GM18873 (cell line): ENCODE measurements at regions not wholly inside any gene's neighbourhood (a gene's known extent, or its start where the extent isn't known, plus 50 kb on each side); places are given as distances from the start of the nearest gene placed in this dataset.

Experiments
- ATAC-seq: cut with Tn5 transposase; IDR thresholded peaks from one replicate; pipeline ENCODE4 v1.9.1; 2021; ENCODE audit warnings: mild to moderate bottlenecking, moderate library complexity, moderate number of reproducible peaks; ENCODE audit not compliant: unreplicated experiment, low FRiP score

DNA sequence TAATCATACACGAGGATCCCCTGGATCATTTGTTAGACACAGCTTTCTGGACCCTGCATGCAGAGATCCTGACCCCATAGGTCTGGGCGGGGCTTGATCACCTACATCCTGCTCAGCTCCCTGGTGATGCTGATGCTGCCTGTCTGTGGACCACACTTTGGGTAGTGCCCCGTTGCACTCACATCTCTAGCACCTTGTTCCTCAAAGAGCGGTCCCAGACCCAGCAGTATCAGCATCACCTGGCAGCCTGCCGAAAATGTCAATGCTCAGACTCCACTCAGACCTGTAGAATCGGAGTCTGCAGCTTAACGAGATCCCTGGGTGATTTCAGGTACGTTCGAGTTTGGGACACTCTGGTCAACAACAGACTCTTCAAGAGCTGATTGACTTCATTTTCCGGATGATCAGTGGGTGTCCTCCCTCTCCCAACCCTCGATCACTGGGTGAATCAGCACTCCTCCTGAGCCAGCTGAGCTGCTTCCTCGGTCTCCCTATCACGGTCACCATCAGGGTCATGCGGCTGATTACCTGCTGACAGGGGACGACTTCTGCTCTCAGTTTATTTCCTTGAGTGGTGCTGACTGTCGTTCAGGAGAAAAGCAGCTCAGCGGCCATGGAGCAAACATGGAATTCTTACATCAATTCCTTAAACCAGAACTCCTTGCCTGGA lies 150.6 kb upstream of the RAB12 start:
- no peak for ATAC-seq

DNA sequence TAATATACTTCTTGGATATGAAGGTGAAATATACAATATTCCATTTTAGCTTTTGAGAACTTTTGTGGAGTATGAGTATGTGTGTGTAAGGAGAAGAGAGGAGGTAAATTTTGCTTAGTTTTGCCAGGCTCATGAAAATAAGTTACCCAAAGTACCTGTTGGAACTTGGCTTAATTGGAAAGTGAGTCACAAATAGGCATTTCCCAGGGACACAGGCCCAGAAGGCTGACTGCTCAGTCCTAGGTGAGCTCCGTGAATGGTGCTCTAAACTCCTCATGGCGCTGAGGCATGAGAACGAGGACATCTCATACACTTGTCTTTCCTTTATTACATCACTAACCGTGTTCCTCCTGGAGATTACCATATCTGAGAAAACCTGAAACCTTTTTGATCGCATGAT lies 148.5 kb upstream of the RAB12 start:
- no peak for ATAC-seq

DNA sequence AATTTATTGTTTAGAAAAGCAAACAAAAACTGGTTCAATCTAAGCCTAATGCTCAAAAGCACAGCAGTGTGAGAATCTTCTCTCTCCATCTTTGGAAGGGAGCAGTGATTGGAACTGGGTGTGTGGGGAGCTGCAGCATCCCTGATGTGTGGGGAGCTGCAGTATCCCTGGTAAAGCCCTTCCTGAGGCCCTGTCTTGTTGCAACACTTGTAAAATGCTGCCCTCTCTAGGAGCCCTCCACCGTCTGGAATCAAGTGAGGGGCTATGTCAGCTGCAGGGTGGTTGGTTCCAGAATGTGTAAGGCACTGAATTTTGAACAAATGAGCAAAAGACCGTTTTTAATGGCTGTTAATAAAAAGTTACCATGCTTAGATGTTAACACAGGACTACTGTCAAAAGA lies 147.7 kb upstream of the RAB12 start:
- no peak for ATAC-seq

DNA sequence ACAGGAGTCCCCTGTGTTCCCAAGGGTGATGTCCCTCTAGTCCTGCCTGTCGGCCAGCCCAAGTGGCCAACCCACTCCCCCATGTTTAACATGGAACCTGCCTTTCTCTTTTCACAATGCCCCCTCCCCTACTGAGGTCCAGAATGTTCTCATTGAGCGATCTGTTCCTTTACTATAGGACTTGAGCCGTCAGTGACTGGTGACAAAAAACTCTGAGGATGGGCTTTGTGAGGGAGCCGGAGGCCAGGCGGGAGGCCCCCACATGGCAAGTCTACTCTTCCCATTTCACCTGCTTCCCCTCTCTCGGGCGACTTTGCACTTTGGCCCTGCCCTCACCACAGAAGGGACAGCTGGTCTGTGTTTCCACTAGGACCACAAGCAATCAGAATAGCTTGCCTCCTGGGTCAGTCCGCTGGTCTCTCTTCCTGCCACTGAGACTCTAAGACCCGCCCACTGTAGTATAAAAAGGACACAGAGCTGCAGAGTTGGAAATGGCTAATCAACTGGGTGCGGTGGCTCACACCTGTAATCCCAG lies 146.5 kb upstream of the RAB12 start:
- ATAC-seq, result no peak

DNA sequence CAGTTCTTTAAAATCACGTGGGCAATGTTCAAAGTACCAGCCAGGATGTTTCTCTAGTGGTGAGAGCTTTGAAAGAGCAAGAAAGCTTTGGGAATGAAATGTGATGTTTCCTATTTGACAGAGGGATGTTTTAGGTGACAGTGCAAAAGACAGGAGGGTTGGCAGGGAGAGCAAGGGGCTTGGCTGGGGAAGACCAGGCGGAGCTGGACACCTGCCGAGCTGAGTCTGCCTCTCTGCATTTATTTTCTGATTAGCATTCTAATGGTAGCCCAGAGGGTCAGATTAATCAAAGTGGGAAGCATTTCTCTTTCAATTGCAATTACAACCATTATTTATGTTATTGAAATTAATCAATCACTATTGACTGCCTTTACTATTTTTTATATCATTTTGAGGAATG lies 145.4 kb upstream of the RAB12 start:
- no peak for ATAC-seq

DNA sequence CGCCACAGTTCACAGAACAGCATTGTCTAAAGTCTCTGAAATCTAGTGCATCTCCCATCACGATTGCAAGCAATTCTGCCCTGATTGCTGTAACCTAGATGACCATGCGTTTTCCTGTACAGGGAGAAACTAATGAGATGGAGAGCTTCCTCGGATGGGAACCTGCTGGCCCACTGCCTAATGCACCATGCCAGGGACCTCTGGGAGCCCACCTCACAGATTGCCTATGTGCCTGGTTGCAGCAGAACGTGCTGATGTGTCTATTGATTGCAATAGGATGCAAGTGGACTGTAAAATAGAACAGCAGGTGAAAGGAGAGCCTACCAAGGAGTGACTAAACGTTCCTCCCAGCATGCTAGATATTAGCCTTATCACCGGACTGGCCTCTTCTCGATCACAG lies 141.0 kb upstream of the RAB12 start:
- no peak for ATAC-seq

DNA sequence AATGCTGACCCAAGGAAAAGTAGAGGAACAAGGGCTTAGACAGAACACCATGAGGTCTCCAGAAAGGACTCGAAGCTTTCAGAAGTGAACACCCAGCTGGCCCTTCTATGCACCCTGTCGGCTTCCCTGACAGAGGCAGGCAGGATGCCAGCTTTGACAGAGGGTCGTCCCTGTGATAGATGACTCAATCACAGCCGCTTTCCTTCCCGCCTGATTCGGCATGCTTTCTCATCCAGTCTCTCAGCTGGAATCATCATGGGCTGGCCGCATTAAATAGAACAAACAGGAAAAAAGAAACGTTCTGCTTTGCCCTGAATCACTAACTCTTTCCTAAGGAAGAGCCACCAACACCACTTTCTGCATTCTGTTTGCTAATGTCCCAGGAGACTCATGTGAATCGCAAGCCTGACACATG lies 140.3 kb upstream of the RAB12 start:
- ATAC-seq, result no peak

DNA sequence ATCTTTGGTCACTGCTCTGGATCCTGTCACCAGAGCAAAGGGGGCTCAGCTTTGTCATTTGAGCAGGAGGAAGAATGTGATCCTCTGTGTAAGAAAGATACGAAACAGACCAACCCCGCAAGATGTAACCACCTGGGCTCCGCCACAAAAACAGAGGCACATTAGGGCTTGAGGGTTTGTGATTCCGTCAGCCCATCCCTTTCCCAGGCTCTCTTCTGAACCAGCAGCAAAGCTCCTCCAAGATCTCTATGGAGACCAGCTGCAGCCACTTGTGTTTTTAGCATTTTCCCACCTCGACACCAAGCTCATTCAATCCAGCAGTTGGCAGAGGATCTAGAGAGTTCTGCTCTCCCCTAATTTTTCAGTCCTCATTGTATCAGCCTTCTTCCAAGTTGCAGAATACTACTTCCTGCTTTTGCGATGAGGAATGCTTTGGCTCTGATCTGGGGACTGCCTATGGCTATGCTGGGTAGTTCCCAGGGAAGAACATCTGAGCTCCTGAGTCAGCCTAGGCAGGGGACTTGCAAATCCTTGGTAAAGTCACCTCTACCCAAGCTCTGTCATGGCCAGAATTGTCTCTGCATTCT lies 139.6 kb upstream of the RAB12 start:
- no peak for ATAC-seq

DNA sequence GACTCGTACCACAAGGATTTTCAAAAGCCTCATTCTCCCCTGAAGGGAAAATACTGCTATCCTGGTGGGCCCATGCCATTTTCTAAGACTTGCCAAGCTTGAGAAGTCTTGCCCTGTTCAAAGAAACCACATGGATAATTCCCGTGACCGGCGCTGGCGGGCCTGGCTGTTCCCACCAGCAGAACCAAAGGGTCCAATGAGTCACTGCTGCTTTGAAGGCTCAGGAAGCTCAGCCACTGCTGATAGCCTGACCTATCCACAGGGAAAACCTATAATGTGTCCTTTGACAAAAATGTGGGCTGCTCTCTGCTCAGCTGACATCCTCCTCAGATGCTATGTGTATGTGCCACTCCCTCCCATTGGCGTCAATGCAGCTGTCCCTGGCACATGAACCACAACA lies 137.9 kb upstream of the RAB12 start:
- ATAC-seq, result no peak

DNA sequence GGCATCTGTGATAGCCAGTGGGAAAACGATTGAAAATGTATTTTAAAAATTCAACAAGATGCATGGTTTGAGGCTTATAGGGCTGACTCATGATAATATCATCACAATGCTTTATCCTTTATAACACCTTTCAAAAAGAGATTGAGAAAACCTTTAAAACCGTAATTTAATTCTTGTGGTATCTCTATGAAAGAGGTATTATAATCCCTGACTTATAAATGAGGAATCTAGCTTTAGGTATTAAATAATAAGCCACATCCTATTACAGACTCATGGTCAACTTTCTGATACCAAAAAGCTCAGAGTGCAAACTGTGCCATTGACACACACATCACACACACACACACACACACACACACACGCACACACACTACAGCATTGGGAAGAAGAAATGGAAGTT lies 134.6 kb upstream of the RAB12 start:
- no peak for ATAC-seq

DNA sequence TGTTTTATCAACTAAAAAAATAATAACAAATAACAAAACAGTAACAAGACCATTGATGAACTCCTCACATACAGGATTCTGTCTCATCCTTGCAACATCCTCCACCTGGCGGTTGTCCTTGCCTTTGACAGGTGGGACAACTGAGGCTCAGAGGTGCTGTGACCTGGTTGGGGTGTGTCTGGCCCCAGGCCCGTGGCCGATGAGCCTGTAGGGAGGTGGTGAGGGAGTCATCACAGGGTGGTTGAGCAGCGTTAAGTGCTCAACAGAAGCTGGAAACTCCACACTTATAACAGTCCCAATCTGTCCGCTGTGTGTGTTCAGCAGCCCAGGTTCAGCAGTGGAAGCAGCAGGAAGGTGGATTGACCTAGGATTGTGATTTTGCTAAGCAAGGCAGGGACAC lies 131.6 kb upstream of the RAB12 start:
- ATAC-seq, result no peak

DNA sequence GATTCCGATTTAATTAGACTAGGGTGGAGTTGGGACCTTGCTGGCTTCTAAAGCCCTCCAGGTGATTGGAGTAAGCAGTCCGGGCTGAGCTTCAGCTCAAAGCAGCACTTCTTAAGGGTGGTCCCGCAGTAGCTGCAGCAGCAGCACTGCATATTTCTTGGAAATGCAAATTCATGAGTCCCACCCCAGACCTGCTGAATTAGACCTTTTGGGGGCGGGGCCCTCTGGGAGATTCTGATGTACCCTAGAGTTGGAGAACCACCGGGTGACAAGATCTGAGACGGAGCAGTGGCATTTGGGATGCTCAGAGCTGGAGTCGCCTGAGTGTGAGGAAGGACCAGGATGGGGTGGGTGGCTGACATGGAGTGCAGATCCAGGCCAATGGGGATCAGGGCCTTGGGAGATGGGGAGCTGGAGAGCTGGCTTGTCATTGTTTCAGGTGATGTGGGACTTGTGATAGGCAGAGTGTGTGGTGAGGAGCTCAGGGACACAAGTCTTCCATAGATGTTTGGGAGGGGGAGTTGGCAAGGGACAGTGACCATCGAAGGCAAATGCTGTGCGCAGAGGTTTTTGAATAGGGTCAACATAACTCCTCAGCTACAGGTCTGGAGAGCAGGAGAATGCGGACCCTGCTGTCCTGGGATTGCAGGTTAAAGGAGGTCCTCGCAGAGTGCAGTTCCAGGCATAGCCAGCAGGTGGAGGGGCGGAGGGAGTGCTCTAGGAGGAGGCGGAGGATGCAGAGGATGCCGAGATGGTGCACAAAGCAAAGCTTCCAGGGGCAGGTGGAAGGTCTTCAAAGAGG lies 130.9 kb upstream of the RAB12 start:
- peak; percentile 84 for ATAC-seq

DNA sequence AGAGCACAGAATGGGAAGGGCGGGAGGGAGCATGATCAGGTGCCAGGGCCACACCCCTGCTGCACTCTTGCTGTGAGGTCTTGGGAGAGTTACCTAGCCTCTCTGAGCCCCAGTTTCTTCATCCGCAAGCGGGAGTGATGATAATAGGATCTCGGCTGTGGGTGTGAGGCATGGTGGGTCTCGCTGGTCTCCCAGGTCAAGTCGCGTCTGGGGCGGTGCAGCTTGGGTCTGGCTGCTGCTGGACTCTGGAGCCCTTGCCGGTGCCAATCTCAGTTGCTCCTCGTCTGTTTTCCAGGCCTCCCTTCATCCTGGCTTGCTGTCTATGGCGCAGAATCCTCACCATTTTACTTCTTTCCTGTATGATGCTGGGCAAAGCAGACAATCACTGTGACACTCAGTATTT lies 130.3 kb upstream of the RAB12 start:
- ATAC-seq, result no peak

DNA sequence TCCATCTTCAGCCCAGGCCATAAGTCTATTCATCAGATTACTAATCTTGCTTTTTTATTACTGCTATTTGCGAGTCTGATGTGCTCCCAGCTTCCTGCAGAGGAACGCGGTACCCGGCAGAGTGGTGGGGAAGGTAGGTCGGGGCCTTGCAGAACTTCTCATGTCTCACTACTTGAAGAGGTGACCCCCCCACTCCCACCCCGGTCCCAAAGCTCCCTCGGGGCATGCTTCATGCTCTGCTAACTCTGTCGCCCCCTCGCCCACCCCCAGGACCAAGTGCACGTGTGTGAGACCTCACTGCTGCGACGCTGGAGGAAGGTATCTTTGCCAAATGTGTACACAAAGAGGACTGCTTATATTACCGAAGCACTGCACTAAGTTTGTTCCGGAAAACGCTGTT lies 129.4 kb upstream of the RAB12 start:
- no peak for ATAC-seq

DNA sequence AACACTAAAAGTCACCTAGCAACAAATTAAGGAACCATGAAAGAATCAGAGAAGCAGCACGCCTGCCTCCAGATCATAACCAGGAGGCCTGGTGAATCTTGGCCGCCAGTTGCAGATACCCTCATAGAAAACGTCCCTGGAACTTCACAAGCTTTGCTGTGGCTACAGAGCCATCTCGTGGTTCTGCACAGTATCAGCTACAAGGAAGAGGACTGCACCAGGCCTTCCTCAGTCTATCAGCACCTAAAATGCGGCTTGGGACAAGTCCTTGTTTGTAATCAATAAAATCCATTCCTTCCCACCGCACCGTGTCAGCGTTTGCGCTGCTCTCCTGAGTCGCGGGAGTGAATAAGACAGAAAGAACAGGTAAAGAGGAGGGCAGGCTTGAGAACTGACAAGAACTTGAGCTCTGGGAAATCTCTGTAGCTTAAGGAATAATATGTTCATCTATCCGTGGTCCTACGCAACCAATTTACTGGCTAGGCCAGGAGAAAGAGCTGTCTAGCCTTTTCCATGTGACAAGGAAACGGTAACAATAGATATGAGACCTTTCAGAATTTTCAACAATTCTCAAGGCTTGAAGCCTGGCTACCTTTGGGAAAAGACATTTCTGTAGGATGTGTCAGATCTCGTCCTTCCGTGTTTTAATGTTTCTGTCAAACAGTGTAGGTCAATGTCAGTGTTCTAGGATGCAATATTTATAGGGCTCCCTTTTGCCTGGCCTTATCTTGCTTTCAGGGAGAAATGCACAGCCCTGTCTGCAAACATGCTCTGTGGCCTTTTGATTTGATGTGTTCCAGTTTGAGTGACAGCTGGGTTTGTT lies 128.5 kb upstream of the RAB12 start:
- ATAC-seq, result no peak

DNA sequence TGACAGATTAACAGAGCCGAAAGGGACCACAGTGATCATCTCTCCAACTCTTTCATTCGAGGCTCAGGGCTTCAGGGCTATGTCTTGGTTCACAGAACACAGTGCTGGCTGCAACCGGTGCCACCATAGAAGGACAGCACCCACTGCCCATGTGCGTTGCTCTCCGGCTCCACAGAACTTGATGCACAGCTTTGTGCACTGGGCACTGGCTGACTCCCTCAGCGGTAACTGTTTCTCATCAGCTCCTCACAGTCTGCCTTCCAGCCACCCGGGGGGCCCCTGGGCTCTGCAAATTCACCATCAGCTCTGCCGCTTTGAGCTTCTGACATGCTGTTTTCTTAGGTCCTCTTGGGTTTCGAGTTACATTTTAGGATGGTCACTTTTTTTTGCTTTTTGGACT lies 124.3 kb upstream of the RAB12 start:
- no peak for ATAC-seq

DNA sequence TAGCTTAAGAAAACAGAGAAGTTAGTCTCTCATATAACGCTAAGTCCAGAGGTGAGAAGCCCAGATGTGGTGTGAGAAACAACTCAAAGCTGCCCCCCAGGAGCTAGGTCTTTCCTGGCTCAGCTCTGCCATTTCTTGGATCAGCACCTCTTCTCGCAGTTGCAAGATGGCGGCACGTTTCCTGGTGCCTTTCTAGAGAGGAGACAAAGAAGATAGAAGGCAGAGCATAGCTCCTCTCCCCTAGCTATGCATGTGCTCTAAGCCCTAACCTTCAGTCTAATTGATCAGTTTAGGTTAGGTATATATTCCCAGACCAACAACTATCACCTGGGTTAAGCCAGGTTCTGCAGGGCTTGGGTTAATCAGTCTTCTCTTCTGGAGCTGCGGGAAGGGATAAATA lies 119.5 kb upstream of the RAB12 start:
- ATAC-seq, result no peak

DNA sequence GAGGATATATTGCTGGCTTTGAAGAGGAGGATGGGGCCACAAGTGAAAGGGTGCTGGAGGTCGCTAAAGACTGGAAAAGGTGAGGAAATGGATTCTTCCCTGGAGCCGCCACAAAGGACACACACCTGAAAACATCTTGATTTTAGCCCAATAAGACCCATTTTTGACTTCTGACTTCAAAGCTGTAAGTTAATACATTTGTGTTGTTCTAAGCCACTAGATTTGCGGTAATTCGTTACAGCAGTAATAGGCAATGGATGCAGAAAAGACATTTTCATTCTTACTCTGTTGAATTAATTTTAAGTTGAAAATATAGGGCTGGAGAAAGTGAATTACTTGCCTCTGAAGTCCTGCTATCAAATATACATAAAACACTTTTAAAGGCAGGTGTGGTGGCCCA lies 117.7 kb upstream of the RAB12 start:
- ATAC-seq, result no peak

DNA sequence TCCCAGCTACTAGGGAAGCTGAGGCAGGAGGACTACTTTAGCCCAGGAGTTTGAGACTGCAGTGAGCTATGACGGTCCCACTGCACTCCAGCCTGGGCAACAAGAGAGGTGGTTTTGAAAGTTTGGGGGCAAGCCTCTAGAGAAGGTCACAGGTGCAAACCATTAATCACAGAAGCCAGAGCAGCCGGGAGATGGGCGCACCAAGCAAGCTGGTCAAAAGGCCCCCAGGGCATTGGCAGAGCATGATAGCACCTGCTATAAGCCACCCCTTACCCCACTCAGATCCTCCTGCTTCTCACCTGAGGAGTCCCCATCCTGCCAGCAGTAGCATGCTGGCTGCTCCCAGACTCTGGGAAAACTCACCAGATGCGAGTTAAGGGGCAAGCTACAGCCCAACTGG lies 116.1 kb upstream of the RAB12 start:
- no peak for ATAC-seq

DNA sequence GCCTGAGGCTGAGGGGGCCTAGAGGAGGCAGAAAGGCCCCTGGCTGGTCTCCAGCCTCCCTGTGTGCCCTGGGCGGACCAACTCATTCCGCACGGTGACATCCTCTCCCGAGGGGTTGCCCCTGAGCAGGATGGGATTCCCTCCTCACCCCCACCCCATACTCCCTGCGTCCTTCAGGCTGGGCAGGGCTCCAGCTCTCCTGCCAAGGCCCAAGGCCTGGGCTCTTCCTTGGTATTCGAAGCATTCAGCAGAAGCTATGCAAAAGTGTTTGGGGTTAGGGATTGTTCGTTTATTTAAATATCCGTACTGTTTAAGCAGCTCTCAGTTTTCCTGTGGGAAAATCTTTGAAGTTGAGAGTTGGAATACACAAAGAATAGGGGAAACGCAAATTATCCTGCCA lies 113.1 kb upstream of the RAB12 start:
- no peak for ATAC-seq

DNA sequence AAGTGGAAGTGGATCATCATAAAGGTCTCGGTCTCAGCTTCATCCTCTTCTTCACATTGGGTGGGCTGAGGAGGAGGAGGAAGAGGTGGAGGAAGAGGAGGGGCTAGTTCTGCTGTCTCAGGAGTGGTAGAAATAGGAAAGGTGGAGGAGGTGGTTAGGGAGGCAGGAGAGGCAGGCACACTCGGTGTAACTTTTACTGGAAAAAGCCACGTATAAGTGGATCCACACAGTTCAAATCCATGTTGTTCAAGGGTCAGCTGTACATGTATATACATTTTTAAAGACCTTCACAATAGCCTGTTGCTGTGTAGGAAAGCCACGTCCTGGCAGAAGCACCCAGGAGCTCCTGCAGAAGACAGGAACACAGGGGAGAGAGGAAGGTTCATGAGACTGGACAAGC lies 110.3 kb upstream of the RAB12 start:
- no peak for ATAC-seq
